ENCODE measurements at regions not wholly inside any gene's neighbourhood (a gene's known extent, or its start where the extent isn't known, plus 50 kb on each side); places are given as distances from the start of the nearest gene placed in this dataset.
A peak's percentile ranks its signal among the peaks of the same experiment; 100 is the strongest.

DNA sequence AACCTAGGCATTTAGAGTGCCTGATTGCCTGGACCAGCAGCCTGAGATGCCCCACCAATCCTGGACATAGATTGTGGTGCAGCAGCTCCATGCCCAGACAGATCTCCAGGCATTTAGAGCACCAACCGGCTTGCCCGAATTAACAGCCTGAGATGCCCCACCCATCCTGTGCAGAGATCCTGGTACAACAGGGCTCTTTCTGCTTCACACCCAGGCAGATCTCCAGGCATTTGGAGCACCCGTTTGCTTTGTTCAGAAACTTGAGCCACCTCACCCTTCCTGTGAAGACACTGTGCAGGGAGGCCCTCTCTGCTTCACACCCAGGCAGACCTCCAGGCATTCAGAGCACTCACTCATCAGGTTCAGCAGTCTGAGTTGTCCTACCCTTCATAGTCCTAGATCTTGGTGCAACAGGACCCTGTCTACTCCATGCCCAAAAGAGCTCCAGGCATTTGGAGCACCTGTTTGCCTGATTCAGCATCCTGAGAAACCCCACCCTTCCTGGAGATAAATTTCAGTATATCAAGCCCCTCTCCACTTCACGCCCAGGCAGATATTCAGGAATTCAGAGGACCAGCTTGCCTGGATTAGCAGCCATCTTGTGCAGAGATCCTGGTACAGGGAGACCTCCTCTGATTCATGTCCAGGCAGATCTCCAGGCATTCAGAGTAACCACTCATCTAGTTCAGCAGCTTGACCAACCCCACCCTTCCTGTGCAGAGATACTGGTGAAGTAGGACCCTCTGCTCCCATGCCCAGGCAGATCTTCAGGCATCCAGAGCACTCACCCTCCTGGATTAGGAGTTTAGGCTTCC, 189.2 kb upstream of the FERMT1 start:
- TF ChIP-seq, protein P1, sequence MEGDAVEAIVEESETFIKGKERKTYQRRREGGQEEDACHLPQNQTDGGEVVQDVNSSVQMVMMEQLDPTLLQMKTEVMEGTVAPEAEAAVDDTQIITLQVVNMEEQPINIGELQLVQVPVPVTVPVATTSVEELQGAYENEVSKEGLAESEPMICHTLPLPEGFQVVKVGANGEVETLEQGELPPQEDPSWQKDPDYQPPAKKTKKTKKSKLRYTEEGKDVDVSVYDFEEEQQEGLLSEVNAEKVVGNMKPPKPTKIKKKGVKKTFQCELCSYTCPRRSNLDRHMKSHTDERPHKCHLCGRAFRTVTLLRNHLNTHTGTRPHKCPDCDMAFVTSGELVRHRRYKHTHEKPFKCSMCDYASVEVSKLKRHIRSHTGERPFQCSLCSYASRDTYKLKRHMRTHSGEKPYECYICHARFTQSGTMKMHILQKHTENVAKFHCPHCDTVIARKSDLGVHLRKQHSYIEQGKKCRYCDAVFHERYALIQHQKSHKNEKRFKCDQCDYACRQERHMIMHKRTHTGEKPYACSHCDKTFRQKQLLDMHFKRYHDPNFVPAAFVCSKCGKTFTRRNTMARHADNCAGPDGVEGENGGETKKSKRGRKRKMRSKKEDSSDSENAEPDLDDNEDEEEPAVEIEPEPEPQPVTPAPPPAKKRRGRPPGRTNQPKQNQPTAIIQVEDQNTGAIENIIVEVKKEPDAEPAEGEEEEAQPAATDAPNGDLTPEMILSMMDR (IDR thresholded peaks at IDR 0.05; ENCODE audit: control insufficient read depth, extremely low read depth, insufficient read depth): no peak
- H3K4me3 ChIP-seq (ENCODE audit: low read depth, low read length): no peak overlapping the region
- no peak for DNase-seq (ENCODE audit: low read depth)

DNA sequence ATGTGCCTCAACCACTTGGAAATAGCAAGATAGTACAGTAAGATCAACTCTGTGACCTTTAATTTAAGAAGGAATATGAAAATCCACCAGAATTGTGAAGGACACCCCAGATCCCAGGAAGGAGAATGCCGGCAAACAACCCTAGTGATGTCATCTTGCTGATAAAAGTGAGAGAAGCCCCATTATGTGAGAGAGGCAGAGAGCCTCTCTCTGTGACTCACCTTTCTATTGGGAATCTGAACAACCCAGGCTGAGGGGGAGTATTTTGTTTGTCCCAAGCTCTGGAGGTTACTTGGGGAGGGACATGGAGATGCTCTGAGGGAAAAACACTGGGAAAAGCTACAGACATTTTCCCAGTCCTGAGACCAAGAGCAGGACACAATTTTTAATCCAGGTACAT, 188.3 kb upstream of the FERMT1 start:
- TF ChIP-seq, protein P1 (IDR thresholded peaks at IDR 0.05; ENCODE audit: control insufficient read depth, extremely low read depth, insufficient read depth): no peak
- DNase-seq (ENCODE audit: low read depth): no peak

DNA sequence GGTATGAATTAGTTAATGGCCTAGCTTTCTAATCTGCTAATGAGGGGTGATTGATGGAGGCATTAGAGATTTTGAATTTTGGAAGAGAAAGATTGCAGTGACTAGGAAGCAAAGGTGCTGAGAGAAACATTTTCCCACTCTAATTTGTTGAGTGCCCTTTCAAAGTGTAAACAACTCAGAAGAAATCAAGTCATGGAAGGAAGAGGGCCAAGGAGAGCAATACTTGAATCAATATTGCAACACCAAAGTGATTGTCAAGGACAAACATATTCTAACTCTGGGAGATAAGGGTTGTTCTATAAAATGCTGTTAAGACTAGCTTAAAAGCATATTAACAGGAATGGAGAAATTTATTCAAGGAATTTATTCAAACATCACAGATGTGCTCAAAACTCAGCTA, 182.7 kb upstream of the FERMT1 start:
- no peak overlapping the region for H3K4me3 ChIP-seq (ENCODE audit: low read depth, low read length)
- TF ChIP-seq, protein P1 (IDR thresholded peaks at IDR 0.05; ENCODE audit: control insufficient read depth, extremely low read depth, insufficient read depth): no peak
- DNase-seq (ENCODE audit: low read depth): peak; percentile 18

More for the DNA sequence above, 188.3 kb upstream of the FERMT1 start:
- no peak overlapping the region for H3K4me3 ChIP-seq (ENCODE audit: low read depth, low read length)

DNA sequence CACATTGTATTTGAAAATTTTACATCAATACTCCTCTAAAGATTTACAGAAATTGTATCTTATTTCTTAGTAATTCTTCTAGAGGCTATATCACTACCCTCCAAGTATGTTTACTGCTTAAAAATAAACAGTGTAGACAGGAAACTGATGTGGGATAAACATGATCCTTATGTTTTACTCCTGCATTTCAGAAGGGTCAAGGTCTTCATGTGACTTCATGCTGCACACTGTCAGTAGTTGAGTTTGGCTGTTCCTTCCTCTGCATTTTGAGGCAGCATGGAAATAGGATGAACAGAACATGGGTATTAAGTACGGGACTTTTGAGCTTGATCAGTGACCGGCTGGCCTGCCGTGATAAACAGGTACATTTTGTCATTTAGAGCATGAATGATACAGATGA, 179.2 kb upstream of the FERMT1 start:
- TF ChIP-seq, protein P1 (IDR thresholded peaks at IDR 0.05; ENCODE audit: control insufficient read depth, extremely low read depth, insufficient read depth): no peak
- no peak for DNase-seq (ENCODE audit: low read depth)
- no peak overlapping the region for H3K4me3 ChIP-seq (ENCODE audit: low read depth, low read length)

DNA sequence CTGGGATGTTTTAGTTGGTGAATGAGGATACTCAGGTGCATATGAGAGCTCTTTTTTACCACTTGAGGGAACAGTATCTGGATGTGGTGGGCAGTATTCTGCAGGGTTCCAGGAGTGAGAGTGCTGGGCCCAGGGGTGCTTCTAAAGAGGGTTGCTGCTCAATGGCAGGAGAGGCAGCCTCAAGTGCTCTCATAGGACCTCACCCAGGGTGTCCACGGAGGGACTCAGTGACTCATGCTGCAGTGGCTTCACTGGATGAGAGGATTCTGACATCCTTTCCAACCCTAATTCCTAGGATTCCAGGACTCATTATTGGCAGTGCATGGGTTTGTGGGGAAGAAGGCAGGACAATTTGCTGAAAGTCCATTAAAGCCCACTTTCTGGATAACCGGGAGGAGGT, 176.6 kb upstream of the FERMT1 start:
- DNase-seq (ENCODE audit: low read depth): no peak
- H3K4me3 ChIP-seq (ENCODE audit: low read depth, low read length): no peak overlapping the region
- TF ChIP-seq, protein P1 (IDR thresholded peaks at IDR 0.05; ENCODE audit: control insufficient read depth, extremely low read depth, insufficient read depth): no peak

DNA sequence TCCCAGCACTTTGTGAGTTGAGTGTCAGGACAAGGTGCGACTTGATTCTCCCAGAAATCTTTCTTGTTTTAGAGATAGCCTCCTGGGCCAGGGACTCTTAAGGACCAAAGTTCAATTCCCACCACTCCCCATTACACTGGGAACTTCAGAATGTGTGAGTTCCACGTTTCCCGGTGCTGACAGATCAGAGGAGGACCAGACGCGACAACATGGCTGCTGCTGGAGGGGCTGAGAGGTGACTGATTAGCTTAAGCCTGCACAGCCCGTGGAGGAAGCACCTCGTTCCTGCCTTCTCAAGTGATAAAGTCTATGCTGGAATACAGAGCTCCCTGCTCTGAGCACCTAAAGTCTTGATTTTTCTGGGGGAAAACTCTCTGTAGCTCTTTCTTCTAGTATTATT, 175.2 kb upstream of the FERMT1 start:
- H3K4me3 ChIP-seq (ENCODE audit: low read depth, low read length): no peak overlapping the region
- DNase-seq (ENCODE audit: low read depth): no peak
- TF ChIP-seq, protein P1 (IDR thresholded peaks at IDR 0.05; ENCODE audit: control insufficient read depth, extremely low read depth, insufficient read depth): no peak

DNA sequence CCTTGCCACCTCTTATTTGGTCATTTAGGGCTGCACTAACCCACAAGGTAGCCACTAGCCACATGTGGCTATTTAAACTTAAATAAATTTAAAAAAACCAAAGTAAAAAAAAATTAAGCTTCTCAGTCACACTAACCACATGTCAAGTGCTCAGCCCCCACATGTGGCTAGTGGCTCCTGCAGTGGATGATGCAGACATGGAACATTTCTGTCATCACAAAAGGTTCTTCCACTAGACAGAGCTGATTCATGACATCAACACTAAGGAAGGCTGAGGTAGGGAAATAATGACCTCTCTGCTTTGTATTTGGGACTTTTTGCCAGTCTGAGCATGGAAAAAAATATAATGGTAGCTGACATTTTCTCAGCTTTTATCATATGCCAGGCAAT, 173.0 kb upstream of the FERMT1 start:
- no peak overlapping the region for H3K4me3 ChIP-seq (ENCODE audit: low read depth, low read length)
- TF ChIP-seq, protein P1 (IDR thresholded peaks at IDR 0.05; ENCODE audit: control insufficient read depth, extremely low read depth, insufficient read depth): no peak
- DNase-seq (ENCODE audit: low read depth): no peak

Data from LNCaP clone FGC (cell line).